ENCODE measurements at regions not wholly inside any gene's neighbourhood (a gene's known extent, or its start where the extent isn't known, plus 50 kb on each side); places are given as distances from the start of the nearest gene placed in this dataset.

DNA sequence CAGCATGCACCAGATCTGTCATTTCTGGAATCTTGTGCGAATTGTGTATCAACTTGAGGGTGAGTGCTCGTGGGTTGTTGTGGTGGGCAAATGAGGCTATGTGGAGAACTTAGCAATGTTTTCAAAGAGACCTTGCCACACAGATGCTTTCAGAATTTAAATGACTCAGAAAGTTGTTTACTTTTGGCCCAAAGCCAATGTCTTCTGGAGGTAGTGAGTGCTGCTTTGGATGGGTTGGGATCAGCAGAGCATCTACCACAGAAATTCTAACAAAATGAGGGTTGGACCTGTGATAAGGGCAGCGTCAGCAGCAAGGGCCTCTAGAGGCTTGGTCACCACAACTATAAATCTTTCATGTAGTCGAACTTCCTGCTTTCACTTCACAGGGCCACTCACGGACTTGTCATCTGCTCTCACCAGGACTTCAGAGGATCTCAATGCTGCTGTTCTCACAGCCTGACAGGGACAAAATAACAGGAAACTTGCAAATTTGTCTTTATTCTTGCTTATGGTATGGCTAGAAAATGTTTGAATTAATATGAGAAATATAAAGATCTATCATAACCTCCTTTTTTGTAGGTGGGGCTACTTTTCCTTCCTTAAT, 111.4 kb downstream of the DACT1 start:
- intact Hi-C loops (cut with micrococcal nuclease) = no loop called here
- H3K27ac ChIP-seq (replicated peaks) = no peak overlapping the region
- H3K4me3 ChIP-seq = no peak overlapping the region
- H3K36me3 ChIP-seq = no peaks in the 10 kb centered on the region
- H3K27me3 ChIP-seq (ENCODE audit: low read depth) = no peaks in the 10 kb centered on the region
- TF ChIP-seq, protein P1, sequence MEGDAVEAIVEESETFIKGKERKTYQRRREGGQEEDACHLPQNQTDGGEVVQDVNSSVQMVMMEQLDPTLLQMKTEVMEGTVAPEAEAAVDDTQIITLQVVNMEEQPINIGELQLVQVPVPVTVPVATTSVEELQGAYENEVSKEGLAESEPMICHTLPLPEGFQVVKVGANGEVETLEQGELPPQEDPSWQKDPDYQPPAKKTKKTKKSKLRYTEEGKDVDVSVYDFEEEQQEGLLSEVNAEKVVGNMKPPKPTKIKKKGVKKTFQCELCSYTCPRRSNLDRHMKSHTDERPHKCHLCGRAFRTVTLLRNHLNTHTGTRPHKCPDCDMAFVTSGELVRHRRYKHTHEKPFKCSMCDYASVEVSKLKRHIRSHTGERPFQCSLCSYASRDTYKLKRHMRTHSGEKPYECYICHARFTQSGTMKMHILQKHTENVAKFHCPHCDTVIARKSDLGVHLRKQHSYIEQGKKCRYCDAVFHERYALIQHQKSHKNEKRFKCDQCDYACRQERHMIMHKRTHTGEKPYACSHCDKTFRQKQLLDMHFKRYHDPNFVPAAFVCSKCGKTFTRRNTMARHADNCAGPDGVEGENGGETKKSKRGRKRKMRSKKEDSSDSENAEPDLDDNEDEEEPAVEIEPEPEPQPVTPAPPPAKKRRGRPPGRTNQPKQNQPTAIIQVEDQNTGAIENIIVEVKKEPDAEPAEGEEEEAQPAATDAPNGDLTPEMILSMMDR (IDR thresholded peaks at IDR 0.05; ENCODE audit: borderline replicate concordance) = no peak
- DNase-seq = no peak
- H3K9me3 ChIP-seq (replicated peaks) = no peaks in the 10 kb centered on the region
- H3K4me1 ChIP-seq = peaks cover 20% of the 10 kb centered on the region

DNA sequence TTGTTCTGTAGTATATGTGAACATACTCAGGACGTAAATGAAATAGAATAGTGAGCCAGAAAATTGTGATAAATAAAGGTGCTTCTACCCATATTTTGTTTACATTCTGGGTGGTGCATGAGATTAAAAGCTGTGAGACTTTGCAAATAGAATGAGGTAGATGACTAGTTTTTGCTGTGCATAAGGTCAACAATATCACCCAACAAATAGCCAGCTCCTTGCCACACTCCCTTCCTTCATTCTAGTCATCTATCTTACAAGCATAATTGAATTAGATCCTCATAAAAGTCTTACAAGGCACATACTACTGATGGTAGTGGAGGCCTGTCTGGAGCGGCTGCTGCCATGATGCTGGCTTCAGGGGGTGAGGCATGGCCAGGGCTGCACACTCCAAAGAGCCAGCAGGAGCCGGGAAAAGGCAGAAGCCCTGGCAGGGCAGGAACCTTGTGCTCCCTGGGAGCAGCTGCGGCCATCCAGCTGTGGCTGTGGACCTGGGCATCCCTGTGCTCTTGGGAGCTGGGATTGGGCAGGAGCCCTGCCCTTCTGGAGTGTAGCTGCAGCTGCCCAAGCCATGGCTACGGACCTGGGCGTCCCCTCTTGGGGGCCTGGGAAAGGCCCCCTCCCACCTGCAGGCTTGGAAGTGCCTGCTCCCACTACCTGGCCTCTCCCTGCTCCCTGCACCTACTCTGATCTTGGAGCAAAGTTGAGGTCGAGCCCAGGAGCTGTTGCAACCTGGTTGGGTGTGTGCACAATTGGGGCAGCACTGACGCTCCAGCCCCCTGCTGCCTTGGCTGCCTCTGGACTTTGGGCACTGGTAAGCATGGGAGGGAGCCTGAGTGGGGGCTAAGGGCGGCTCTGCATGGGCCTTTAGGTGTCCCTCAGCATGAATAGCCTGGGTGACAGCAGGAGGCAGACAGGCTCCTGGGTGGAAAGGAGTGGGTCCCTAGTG, 112.8 kb downstream of the DACT1 start:
- intact Hi-C loops (cut with micrococcal nuclease) = no loop called here
- H3K4me1 ChIP-seq = peaks cover 32% of the 10 kb centered on the region
- H3K9me3 ChIP-seq (replicated peaks) = no peaks in the 10 kb centered on the region
- no peaks in the 10 kb centered on the region for H3K27me3 ChIP-seq (ENCODE audit: low read depth)
- no peak for DNase-seq
- no peak overlapping the region for H3K4me3 ChIP-seq
- TF ChIP-seq, protein P1 (IDR thresholded peaks at IDR 0.05; ENCODE audit: borderline replicate concordance) = no peak
- no peak overlapping the region for H3K27ac ChIP-seq (replicated peaks)
- H3K36me3 ChIP-seq = no peaks in the 10 kb centered on the region

DNA sequence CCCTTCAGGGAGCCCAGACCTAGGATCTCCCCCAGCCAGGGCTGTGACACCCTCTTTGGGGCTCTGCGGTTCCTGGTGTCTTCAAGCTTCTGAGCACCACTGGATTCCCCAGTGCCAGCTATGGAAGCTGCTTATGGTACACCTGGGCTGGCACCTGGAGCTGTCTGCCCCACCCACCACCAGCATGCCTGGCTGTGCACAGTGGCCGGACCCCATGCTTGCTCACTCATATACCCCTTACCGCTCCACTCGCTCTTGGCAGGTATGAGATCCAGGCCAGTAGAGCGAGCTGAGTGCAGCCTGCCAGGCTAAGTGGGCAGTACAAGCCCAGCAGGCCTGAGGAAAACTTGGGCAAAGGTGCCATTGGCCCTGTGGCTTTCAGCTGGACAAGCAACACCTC, 114.0 kb downstream of the DACT1 start:
- Histone ChIP-seq H3K36me3 (no peaks in the 10 kb centered on the region), H3K27ac (replicated peaks) (no peak overlapping the region), H3K4me1 (peaks cover 36% of the 10 kb centered on the region), H3K27me3 (ENCODE audit: low read depth) (no peaks in the 10 kb centered on the region), H3K9me3 (replicated peaks) (no peaks in the 10 kb centered on the region), H3K4me3 (no peak overlapping the region)
- intact Hi-C loops (cut with micrococcal nuclease) = no loop called here
- DNase-seq = no peak
- TF ChIP-seq, protein P1 (IDR thresholded peaks at IDR 0.05; ENCODE audit: borderline replicate concordance) = no peak

DNA sequence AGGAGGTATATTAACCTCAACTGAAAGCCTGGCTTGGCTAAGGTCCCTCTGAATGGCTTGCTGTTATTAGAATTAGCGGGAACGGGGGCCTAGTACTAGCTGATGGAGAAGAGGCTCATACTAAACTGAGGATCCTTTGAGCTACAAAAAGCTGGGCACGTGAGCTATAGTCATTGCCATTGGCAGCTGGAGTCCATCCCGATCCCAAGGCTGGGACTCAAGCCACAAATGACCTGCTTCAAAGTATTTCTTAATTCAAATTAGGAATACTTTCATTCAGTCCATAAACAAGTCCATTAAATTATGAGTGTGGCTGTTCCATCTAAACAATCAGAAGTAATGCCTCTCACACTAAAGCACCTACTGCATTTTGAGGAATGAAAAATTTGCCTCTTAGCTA, 114.5 kb downstream of the DACT1 start:
- DNase-seq = no peak
- intact Hi-C loops (cut with micrococcal nuclease) = no loop called here
- H3K4me1 ChIP-seq = peaks cover 36% of the 10 kb centered on the region
- TF ChIP-seq, protein P1 (IDR thresholded peaks at IDR 0.05; ENCODE audit: borderline replicate concordance) = no peak
- no peaks in the 10 kb centered on the region for H3K9me3 ChIP-seq (replicated peaks)
- no peak overlapping the region for H3K4me3 ChIP-seq
- no peaks in the 10 kb centered on the region for H3K36me3 ChIP-seq
- H3K27me3 ChIP-seq (ENCODE audit: low read depth) = no peaks in the 10 kb centered on the region
- H3K27ac ChIP-seq (replicated peaks) = peak overlapping the region; percentile 36

- DNase-seq = peak; percentile 77
- Histone ChIP-seq H3K4me1 (peaks cover 36% of the 10 kb centered on the region), H3K27ac (replicated peaks) (peak overlapping the region; percentile 36), H3K27me3 (ENCODE audit: low read depth) (no peaks in the 10 kb centered on the region), H3K4me3 (no peak overlapping the region), H3K9me3 (replicated peaks) (no peaks in the 10 kb centered on the region), H3K36me3 (no peaks in the 10 kb centered on the region)
- TF ChIP-seq, protein P1 (IDR thresholded peaks at IDR 0.05; ENCODE audit: borderline replicate concordance) = no peak
- intact Hi-C loops (cut with micrococcal nuclease) = no loop called here
These were observed 115.0 kb downstream of the DACT1 start for GRCh38 chr14:58752771-58753201.

Data from left ventricle myocardium inferior (tissue), 1 donor.